GM12874 (cell line): ENCODE measurements at regions not wholly inside any gene's neighbourhood (a gene's known extent, or its start where the extent isn't known, plus 50 kb on each side); places are given as distances from the start of the nearest gene placed in this dataset.

Experiments used
- CTCF ChIP-seq: IDR thresholded peaks from 2 replicates; pipeline ENCODE4 v1.5.1; 2011; ENCODE audit warnings: low read depth, mild to moderate bottlenecking, control low read depth, low read length, moderate library complexity; ENCODE audit not compliant: insufficient read depth

DNA sequence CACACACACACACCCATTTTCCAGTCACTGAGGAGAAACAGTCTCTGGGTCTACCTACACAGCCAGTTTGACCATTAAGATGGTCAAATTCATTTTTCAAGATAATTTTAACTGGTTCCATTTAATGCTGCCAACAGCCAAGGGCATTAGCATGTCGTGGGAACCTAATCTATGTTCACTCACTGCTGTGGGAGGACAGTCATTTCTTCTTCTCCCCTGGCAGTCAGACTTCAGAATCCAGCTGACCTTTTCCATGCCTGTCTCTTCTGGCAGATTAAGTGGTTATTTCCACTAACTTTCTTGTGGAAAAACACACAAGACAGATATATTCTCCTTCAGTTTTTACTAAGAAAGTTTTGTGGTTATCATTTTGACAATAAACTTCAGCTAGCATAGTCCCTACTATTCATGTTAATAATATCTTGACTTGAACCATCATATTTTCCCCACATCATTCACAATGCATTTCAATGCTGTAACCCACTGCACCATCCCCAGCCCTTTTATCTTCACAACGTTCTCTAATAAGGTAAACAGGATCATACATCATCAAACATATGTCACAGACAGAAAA is 82.2 kb downstream of the DAD1 start:
- TF ChIP-seq CTCF = no peak

GRCh38 chr14:22506378-22506710 is 82.7 kb downstream of the DAD1 start:
- TF ChIP-seq CTCF = no peak

GRCh38 chr14:22505697-22506377 is 83.2 kb downstream of the DAD1 start:
- TF ChIP-seq CTCF = no peak

GRCh38 chr14:22505309-22505696 is 83.7 kb downstream of the DAD1 start:
- no peak for TF ChIP-seq CTCF

- no peak for TF ChIP-seq CTCF
Observed at GRCh38 chr14:22502551-22502950, 86.5 kb downstream of the DAD1 start.

GRCh38 chr14:22502007-22502406 is 87.0 kb downstream of the DAD1 start:
- no peak for TF ChIP-seq CTCF

DNA sequence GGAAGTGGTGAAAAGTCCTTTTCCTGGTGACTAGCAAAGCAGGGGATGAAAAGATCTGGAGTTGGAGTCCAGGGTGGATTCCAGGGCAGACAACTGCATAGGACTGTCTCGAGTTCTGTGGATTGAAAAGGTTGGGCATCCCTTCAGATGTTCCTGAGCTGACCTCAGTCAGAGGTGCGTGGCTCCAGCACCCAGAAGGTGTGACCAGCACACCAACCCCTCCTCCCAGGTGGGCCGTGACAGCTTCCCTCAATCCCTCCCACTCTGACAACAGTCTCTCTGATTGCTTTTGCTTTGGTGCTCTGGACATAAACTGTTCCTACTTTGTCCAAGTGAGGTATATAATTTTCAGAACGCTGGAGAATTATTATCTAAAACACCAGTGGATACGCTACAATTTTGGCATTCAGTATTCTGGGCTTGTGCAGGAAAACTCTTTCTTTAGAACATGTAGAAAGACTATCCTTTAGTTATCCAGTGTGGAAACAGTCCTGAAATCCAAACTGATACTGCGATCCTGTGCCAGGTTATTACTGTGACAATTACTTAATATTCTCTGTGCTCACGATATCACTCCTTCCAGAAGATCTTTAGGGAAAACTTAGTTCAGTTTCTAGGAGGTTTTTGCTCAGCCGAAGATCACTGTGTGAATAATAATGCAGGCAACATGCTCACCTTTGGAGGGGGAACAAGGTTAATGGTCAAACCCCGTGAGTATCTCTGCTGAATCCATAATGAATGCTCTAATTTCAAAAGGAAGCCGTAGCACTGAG is 87.9 kb downstream of the DAD1 start:
- TF ChIP-seq CTCF = no peak
